ENCODE measurements at regions not wholly inside any gene's neighbourhood (a gene's known extent, or its start where the extent isn't known, plus 50 kb on each side); places are given as distances from the start of the nearest gene placed in this dataset.

DNA sequence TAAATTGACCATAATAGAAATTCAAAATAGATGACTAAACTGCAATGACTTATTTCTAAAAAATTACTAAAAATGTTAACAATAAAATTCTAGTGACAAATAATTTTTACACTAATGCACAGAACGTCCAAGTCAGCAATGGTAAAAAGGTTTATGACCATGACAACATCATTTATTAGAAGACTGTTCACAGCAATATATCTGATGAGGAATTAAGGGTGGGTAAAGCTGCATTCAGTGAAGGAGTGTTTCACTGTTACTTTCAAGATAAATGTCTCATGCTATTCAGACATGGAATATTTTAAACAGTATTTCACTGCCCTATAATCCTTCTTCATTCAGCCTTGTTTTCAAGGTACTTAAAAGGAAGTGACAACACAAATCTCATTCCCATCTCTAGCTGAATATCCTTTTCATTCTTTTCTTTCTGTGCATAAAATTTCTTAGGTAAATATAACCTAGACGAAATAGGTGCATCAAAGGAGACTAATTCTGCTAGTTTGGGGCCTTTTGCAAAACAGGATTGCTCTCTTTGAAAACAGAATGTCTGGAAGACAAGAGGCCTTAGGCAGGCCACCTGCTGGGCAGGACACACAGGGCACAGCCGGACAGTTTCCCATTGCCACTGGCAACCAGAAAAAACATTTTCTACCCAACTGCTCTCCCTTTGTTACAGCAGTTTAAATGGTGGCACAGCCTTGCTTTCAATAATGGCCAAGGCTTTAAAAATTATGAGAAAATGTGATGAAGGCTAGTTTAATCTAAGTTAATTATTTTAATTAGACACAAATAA lies 600.3 kb downstream of the SPRY1 start:
- Histone ChIP-seq H3K4me3 (no peak overlapping the region), H3K36me3 (no peaks in the 10 kb centered on the region), H3K4me1 (no peaks in the 10 kb centered on the region), H3K27me3 (no peaks in the 10 kb centered on the region), H3K27ac (no peak overlapping the region), H3K9me3 (no peaks in the 10 kb centered on the region)
- intact Hi-C loops (cut with DNase I), result no loop called here
- TF ChIP-seq, protein P1, sequence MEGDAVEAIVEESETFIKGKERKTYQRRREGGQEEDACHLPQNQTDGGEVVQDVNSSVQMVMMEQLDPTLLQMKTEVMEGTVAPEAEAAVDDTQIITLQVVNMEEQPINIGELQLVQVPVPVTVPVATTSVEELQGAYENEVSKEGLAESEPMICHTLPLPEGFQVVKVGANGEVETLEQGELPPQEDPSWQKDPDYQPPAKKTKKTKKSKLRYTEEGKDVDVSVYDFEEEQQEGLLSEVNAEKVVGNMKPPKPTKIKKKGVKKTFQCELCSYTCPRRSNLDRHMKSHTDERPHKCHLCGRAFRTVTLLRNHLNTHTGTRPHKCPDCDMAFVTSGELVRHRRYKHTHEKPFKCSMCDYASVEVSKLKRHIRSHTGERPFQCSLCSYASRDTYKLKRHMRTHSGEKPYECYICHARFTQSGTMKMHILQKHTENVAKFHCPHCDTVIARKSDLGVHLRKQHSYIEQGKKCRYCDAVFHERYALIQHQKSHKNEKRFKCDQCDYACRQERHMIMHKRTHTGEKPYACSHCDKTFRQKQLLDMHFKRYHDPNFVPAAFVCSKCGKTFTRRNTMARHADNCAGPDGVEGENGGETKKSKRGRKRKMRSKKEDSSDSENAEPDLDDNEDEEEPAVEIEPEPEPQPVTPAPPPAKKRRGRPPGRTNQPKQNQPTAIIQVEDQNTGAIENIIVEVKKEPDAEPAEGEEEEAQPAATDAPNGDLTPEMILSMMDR (IDR thresholded peaks at IDR 0.05), result no peak
- DNase-seq, result no peak
- no peak for ATAC-seq

DNA sequence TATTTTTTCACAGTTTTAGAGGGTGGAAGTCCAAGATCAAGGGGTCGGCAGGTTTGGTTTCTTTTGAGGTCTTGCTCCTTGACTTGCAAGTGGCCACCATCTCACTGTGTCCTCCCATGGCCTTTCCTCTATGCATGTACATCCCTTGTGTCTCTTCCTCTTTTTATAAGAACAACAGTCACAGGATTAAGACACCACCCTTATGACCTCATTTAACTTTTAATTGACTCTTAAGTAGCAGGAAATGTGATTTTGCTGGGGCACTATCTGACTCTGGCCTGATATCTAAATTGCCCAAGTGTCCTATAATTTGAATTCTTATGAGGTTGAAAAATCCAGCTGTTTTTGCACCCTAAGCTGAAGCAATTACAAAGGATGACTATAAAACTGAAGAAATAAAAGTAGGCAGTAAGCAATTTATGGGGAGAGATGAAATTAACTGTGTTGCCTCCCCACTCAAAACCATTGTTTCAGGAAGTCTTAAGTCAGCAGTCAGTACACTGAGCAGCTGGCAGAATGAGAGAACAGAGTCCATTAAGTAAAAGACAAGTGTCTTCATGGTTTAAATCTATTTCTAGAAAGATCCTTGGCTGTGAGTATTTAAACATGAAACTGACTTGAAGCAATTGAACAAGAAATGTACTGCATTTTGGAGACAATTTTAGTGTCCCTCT lies 601.3 kb downstream of the SPRY1 start:
- Histone ChIP-seq H3K36me3 (no peaks in the 10 kb centered on the region), H3K4me3 (no peak overlapping the region), H3K27ac (no peak overlapping the region), H3K9me3 (no peaks in the 10 kb centered on the region), H3K4me1 (no peaks in the 10 kb centered on the region), H3K27me3 (no peaks in the 10 kb centered on the region)
- intact Hi-C loops (cut with DNase I), result no loop called here
- TF ChIP-seq, protein P1 (IDR thresholded peaks at IDR 0.05), result no peak
- ATAC-seq, result no peak
- no peak for DNase-seq

DNA sequence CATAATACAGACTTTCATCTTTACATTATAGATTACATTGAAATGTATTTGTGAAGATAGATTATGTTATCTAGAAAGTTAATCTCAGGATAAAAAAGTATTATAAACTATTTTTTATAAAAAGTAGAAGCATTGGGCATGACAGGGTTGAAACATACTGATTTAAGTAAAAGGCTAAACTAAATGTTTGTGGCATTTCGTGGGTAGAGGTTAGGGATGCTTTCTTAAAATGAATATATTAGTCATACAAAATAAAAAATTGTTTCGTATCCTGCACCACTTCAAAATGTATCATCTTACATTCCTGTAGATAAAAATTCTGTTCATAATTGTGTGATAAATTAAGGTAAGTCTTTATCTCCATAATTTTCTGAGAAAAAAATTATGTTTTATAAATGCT lies 603.6 kb downstream of the SPRY1 start:
- no peak for ATAC-seq

DNA sequence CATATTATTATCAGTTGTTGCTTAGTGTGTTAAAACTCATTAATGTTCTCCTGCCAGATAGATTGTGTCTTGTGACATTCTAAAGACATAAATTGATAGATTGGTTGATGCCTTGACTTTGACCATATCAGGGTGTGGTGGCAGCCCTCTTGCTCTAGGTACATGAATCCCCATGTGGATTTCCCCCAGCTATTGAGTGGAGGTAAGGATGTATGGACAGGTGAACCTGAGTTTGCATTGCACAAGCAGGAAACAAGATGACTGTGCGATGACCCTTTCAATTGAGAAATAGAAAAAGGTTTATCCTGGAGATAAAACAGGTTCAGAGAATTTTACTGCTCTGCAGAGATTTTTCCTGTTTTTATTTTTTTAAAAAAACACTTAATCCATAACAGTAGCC lies 619.2 kb downstream of the SPRY1 start:
- intact Hi-C loops (cut with DNase I), result no loop called here
- peaks cover 17% of the 10 kb centered on the region for H3K4me1 ChIP-seq
- H3K27me3 ChIP-seq, result no peaks in the 10 kb centered on the region
- no peaks in the 10 kb centered on the region for H3K9me3 ChIP-seq
- ATAC-seq, result no peak
- TF ChIP-seq, protein P1 (IDR thresholded peaks at IDR 0.05), result no peak
- no peak overlapping the region for H3K4me3 ChIP-seq
- DNase-seq, result no peak
- H3K36me3 ChIP-seq, result no peaks in the 10 kb centered on the region
- H3K27ac ChIP-seq, result no peak overlapping the region

More for the DNA sequence above, 603.6 kb downstream of the SPRY1 start:
- Histone ChIP-seq H3K9me3 (no peaks in the 10 kb centered on the region), H3K36me3 (no peaks in the 10 kb centered on the region), H3K4me3 (no peak overlapping the region), H3K4me1 (no peaks in the 10 kb centered on the region), H3K27ac (no peak overlapping the region), H3K27me3 (no peaks in the 10 kb centered on the region)
- intact Hi-C loops (cut with DNase I), result no loop called here
- TF ChIP-seq, protein P1 (IDR thresholded peaks at IDR 0.05), result no peak
- no peak for DNase-seq

DNA sequence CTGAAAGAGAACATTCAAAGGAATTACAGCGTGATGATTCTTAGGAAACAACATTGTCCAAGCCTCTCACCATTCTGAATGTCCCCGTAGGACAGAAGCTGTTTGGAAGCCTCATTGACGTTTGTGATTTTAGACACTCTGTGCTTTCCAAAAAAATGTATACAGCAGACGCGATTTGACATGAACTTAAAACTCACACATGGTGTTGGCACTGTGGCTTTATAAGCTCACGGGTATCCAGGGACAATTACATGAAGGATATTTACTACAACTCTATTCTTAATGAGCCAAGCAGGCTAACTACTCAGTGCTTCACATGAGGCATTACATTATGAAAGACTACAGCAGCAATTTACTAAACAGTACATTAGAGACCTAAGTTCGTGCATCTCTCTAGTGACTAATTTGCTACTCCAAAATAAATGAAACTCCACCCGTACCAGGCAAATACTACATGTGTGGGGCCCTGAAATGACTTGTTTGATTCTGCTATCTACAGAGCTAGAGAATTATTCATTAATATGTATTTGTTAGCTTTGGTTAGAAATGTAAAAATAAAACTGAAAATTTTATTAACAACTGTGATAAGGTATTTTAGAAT lies 620.7 kb downstream of the SPRY1 start:
- no peak for ATAC-seq
- Histone ChIP-seq H3K27ac (no peak overlapping the region), H3K4me3 (no peak overlapping the region), H3K27me3 (no peaks in the 10 kb centered on the region), H3K9me3 (no peaks in the 10 kb centered on the region), H3K4me1 (peaks cover 17% of the 10 kb centered on the region), H3K36me3 (no peaks in the 10 kb centered on the region)
- intact Hi-C loops (cut with DNase I), result no loop called here
- TF ChIP-seq, protein P1 (IDR thresholded peaks at IDR 0.05), result no peak
- no peak for DNase-seq
